ENCODE measurements at regions not wholly inside any gene's neighbourhood (a gene's known extent, or its start where the extent isn't known, plus 50 kb on each side); places are given as distances from the start of the nearest gene placed in this dataset.

DNA sequence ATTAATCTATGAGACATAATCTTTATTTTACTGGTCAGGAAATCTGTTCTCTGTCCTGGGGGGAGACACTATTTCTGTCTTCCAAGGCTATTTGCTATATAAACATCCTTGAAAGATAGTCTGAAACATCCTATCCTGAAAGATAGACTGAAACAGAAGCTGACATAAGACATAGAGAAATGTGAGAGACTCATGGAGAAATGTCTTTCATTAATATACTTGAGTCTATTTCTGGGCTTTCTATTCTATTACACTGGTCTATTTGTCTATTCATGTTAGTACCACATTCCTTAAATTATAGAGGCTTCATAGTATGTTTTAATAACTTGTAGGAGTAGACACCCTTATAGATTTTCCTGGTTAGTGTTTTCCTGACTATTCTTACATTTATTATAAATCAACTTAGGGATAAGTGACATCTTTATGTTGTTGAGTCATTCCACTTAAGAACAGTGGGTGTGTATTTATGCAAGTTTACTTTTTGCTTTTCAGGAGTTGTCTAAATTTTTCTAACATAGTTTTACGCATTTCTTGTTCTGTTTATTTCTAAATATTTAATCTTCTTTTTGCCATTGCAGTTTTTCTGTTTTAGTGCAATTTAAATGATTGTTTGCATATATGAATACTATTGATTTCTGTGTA lies 244.9 kb upstream of the ZSWIM2 start:
- TF ChIP-seq CTCF (optimal IDR thresholded peaks at IDR 0.05 in 1 of 3, IDR thresholded peaks at IDR 0.05 in 1 of 3, conservative IDR thresholded peaks at IDR 0.05 in 1 of 3; ENCODE audit: extremely low read depth in 1 of 3, insufficient read depth in 2 of 3, low read length in 3 of 3): no peak
- TF ChIP-seq EZH2 (IDR thresholded peaks at IDR 0.05; ENCODE audit: low read length): no peak

All from keratinocyte (primary cell).